Sigmoid colon (tissue), 6 donors: ENCODE measurements at regions not wholly inside any gene's neighbourhood (a gene's known extent, or its start where the extent isn't known, plus 50 kb on each side); places are given as distances from the start of the nearest gene placed in this dataset.

ENCODE experiments used
- DNase-seq: peaks from one replicate; pipeline ENCODE4 v3.0.0-alpha.2; 2019
- H3K27ac ChIP-seq, 4 donors: fragments of 200-600 bp; sonication (generic); one replicate each; pipeline ENCODE4 v1.5.1; 2016 to 2019; ENCODE audit warnings: mild to moderate bottlenecking in 1 of 4
- H3K27me3 ChIP-seq, 3 donors: fragments of 200-600 bp; sonication (generic); one replicate each; pipeline ENCODE4 v1.5.1; 2019; ENCODE audit warnings: mild to moderate bottlenecking in 1 of 3
- H3K36me3 ChIP-seq, 4 donors: fragments of 200-600 bp; sonication (generic); one replicate each; pipeline ENCODE4 v1.5.1; 2016 to 2019
- H3K4me1 ChIP-seq, 4 donors: fragments of 200-600 bp; sonication (generic); one replicate each; pipeline ENCODE4 v1.5.1; 2017 to 2019
- H3K4me3 ChIP-seq, 4 donors: fragments of 200-600 bp; sonication (generic); one replicate each; pipeline ENCODE4 v1.5.1; 2017 to 2019; ENCODE audit warnings: mild to moderate bottlenecking in 2 of 4, moderate library complexity in 1 of 4
- H3K9me3 ChIP-seq, 4 donors: fragments of 200-600 bp in 3 of 4; sonication (generic) in 3 of 4; one replicate each; pipeline versions ENCODE4 v1.5.1 to v1.6.1; 2013 to 2019
- CTCF ChIP-seq, 4 experiments: fragments of 450-650 bp in 3 of 4; fragments of 200-600 bp in 1 of 4; IDR thresholded peaks; one replicate each; pipeline ENCODE4 v1.5.1; 2016 to 2019; ENCODE audit warnings: antibody characterized with exemption in 4 of 4, mild to moderate bottlenecking in 3 of 4, moderate library complexity in 2 of 4
- EP300 ChIP-seq, 4 donors: sonication (generic); formaldehyde crosslinking; IDR thresholded peaks; one replicate each; pipeline ENCODE4 v1.6.1; 2017; ENCODE audit warnings: antibody characterized with exemption in 4 of 4
- POLR2A ChIP-seq, 2 donors: fragments of 450-650 bp; IDR thresholded peaks; one replicate each; pipeline ENCODE4 v1.6.1; 2016; ENCODE audit warnings: antibody characterized with exemption in 2 of 2, mild to moderate bottlenecking in 2 of 2, moderate library complexity in 2 of 2
- POLR2AphosphoS5 ChIP-seq, 4 donors: sonication (generic); formaldehyde crosslinking; IDR thresholded peaks; one replicate each; pipeline ENCODE4 v1.6.1; 2017; ENCODE audit warnings: antibody characterized with exemption in 4 of 4
- WGBS, 2 donors: extraction: QIAGEN DNeasy Blood & Tissue Kit; methylation state at CpG; one replicate each; pipeline ENCODE4 v1.1.7; 2013; 5-methylcytosine and 5-hydroxymethylcytosine counted together
- intact Hi-C: fragments of 100-400 bp; cut with DNase I; formaldehyde crosslinking; loops from one replicate; pipeline ENCODE4 v1.15.1; 2023
- donor health status: healthy with polysubstance abuse.
- donor health status: healthy.

GRCh38 chr9:119793218-119793617 is 424.0 kb upstream of the BRINP1 start:
- no peak for TF ChIP-seq POLR2A (IDR thresholded peaks at IDR 0.05)
- no peak for TF ChIP-seq CTCF (IDR thresholded peaks at IDR 0.05)
- no peak for TF ChIP-seq EP300 (IDR thresholded peaks at IDR 0.05)
- TF ChIP-seq POLR2AphosphoS5 (IDR thresholded peaks at IDR 0.05): no peak
- no peaks in the 10 kb centered on the region for H3K27me3 ChIP-seq
- WGBS, 2 donors: 71 to 74% methylated on average over 3 of the region's 3 CpGs
- no peaks in the 10 kb centered on the region for H3K9me3 ChIP-seq
- H3K36me3 ChIP-seq: no peaks in the 10 kb centered on the region
- H3K27ac ChIP-seq: no peak overlapping the region
- intact Hi-C loops: no loop called here
- peaks cover 0 to 10% (median 0%) of the 10 kb centered on the region in 4 donors for H3K4me1 ChIP-seq
- no peak for DNase-seq
- no peak overlapping the region for H3K4me3 ChIP-seq

GRCh38 chr9:119792242-119792641 is 423.0 kb upstream of the BRINP1 start:
- Histone ChIP-seq H3K4me1 (peaks cover 0 to 10% (median 0%) of the 10 kb centered on the region in 4 donors), H3K9me3 (no peaks in the 10 kb centered on the region), H3K4me3 (no peak overlapping the region), H3K27me3 (no peaks in the 10 kb centered on the region), H3K27ac (no peak overlapping the region), H3K36me3 (no peaks in the 10 kb centered on the region)
- intact Hi-C loops: no loop called here
- no peak for TF ChIP-seq POLR2A (IDR thresholded peaks at IDR 0.05)
- no peak for TF ChIP-seq POLR2AphosphoS5 (IDR thresholded peaks at IDR 0.05)
- no peak for TF ChIP-seq EP300 (IDR thresholded peaks at IDR 0.05)
- no peak for TF ChIP-seq CTCF (IDR thresholded peaks at IDR 0.05)
- 77 to 78% methylated on average over 3 of the region's 3 CpGs for WGBS, 2 donors
- DNase-seq: no peak

GRCh38 chr9:119789987-119790386 is 420.8 kb upstream of the BRINP1 start:
- Histone ChIP-seq H3K27me3 (no peaks in the 10 kb centered on the region), H3K9me3 (no peaks in the 10 kb centered on the region), H3K36me3 (no peaks in the 10 kb centered on the region), H3K27ac (no peak overlapping the region), H3K4me3 (no peak overlapping the region), H3K4me1 (peaks cover 0 to 10% (median 0%) of the 10 kb centered on the region in 4 donors)
- WGBS, 2 donors: 10 to 29% methylated on average over 1 of the region's 1 CpG
- no peak for DNase-seq
- TF ChIP-seq POLR2AphosphoS5 (IDR thresholded peaks at IDR 0.05) (no peak), CTCF (IDR thresholded peaks at IDR 0.05) (no peak), POLR2A (IDR thresholded peaks at IDR 0.05) (no peak), EP300 (IDR thresholded peaks at IDR 0.05) (no peak)
- intact Hi-C loops: no loop called here

- intact Hi-C loops: no loop called here
- 41 to 54% methylated on average over 2 of the region's 2 CpGs for WGBS, 2 donors
- no peak overlapping the region for H3K4me3 ChIP-seq
- H3K27me3 ChIP-seq: no peaks in the 10 kb centered on the region
- no peak overlapping the region for H3K27ac ChIP-seq
- H3K9me3 ChIP-seq: no peaks in the 10 kb centered on the region
- no peaks in the 10 kb centered on the region for H3K36me3 ChIP-seq
- DNase-seq: no peak
- no peak for TF ChIP-seq POLR2A (IDR thresholded peaks at IDR 0.05)
- TF ChIP-seq POLR2AphosphoS5 (IDR thresholded peaks at IDR 0.05): no peak
- TF ChIP-seq CTCF (IDR thresholded peaks at IDR 0.05): no peak
- no peak for TF ChIP-seq EP300 (IDR thresholded peaks at IDR 0.05)
- H3K4me1 ChIP-seq: peaks cover 0 to 10% (median 0%) of the 10 kb centered on the region in 4 donors
Observed at GRCh38 chr9:119788921-119789320, 419.7 kb upstream of the BRINP1 start.

- DNase-seq: no peak
- peaks cover 0 to 4% (median 0%) of the 10 kb centered on the region in 4 donors for H3K4me1 ChIP-seq
- intact Hi-C loops: no loop called here
Observed at GRCh38 chr9:119781886-119782285, 412.7 kb upstream of the BRINP1 start.

More at GRCh38 chr9:119781886-119782285, 412.7 kb upstream of the BRINP1 start:
- Histone ChIP-seq H3K27ac (no peak overlapping the region), H3K36me3 (no peaks in the 10 kb centered on the region), H3K27me3 (no peaks in the 10 kb centered on the region), H3K9me3 (no peaks in the 10 kb centered on the region), H3K4me3 (no peak overlapping the region)
- TF ChIP-seq CTCF (IDR thresholded peaks at IDR 0.05) (no peak), POLR2A (IDR thresholded peaks at IDR 0.05) (no peak), EP300 (IDR thresholded peaks at IDR 0.05) (no peak), POLR2AphosphoS5 (IDR thresholded peaks at IDR 0.05) (no peak)
